CD4-positive, alpha-beta T cell treated with Interleukin-17A for 4 hours (primary cell): ENCODE measurements at regions not wholly inside any gene's neighbourhood (a gene's known extent, or its start where the extent isn't known, plus 50 kb on each side); places are given as distances from the start of the nearest gene placed in this dataset.

Source experiments
- DNase-seq: peaks from one replicate; pipeline ENCODE4 v3.0.0-alpha.2; 2020; ENCODE audit warnings: mixed read lengths

DNA sequence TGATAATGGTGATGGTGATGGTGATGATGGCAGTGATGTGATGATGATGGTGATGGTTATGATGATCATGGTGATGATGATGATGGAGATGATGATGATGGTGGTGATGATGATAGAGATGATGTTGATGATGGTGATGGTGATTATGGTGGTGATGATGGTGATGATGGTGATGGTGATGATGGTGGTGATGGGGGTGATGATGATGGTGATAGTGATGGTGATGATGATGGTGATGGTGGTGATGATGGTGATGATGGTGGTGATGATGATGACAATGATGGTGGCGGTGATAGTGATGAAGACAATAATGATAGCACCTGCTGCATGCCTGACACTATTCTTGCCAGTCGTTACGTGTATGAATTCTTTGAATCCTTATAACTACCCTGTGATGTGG, 317.9 kb upstream of the AJAP1 start:
- DNase-seq, result no peak

DNA sequence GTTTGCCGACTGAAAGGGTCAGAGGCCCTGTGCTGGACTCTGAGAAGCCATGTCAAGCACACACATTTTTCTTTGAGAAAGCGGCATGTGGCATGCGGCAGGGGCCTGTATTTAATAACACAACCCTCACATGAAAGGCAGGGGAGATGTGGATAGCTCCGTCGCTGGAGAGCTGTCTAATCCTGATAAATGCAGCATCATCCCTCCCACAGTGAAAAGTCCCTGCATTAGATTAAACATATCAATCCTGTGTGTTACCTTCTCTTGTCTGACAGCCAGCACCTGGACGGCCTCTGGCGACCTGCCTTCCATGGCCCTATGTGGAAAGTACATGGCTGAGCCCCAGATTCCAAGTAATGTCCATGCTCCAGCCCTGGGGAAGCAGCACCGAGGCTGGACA, 313.0 kb upstream of the AJAP1 start:
- no peak for DNase-seq

DNA sequence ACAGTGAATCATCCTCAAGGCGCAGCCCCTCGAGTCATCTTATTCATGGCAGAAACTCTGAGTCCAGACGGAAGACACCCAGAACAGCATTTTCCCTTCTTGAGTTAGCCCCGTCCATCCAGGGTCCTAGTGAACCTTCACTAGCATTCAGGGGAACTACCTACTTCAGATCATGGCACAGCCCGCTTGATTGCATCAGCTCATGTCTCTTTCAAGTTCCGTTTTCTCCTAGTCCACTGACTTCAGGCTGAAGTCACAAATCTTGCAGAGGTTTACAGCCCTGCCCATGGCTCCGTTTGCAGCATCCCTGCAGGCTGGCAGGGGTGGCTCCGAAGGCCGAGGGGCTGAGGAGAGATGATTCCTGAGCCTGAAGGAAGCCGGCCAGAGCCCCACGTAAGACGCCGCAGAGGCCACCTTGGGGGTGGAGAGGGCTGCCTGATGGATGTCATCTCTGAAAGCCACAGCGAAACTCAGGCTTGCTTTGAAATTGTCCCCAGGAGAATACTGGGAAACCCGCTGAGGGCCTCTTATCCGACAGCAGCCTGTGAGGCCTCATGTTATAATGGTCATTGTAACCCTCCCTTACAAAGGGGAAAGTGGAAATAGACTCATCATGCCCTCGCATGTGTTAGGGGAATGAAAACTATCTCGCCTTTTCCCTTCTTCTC, 310.2 kb upstream of the AJAP1 start:
- no peak for DNase-seq

DNA sequence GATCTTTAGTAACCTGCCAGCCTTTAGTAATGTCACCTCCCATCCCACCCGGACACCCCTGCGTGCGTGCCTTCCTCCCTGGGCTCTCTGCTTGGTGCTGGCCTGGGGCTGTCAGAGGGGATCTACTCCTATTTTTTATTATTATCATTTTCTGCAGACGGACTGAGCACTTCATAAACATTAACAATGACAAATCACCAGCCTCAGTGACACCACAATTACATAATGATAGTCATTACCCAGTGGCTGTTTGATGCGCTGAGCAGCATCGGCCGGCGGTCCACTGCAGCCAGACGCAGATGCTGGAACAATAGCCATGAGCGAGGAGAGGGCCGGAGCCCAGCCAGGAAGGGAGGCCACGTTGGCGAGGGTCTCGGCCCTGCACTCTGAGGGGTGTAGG, 309.3 kb upstream of the AJAP1 start:
- DNase-seq, result no peak

DNA sequence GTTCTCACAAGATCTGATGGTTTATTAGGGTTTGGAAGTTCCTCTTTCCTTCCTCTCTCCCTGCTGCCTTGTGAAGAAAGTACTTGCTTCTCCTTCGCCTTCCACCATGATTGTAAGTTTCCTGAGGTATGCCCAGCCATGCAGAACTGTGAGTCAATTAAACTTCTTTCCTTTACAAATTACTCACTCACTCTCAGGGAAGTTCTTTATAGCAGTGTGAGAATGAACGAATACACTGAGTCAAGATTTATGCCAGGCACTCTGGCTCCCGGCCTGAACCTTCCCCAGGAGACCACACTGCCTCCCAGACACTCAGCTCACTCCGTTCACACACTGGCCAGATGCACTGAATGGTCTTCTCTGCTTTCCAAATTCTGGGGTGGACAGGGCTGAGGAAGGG, 308.3 kb upstream of the AJAP1 start:
- no peak for DNase-seq

DNA sequence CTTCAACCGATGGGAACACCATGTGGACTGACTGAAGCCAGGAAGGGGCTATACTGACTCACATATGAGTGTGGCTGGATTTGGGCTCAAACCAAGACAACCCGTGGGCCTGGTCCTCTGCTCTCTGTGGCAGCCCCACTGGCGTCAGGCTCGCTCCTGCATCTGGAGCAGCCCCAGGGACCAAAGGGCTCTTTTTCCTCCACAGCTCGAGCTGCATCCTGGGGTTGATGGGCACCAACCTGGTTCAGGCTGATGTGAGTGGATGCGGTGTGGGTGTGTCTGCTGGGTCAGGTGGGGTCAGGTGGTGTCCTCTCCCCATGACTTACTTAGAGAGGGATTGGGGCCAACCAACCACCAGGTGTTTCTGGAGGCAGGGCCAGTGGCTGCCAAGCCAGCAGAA, 303.0 kb upstream of the AJAP1 start:
- DNase-seq, result no peak

DNA sequence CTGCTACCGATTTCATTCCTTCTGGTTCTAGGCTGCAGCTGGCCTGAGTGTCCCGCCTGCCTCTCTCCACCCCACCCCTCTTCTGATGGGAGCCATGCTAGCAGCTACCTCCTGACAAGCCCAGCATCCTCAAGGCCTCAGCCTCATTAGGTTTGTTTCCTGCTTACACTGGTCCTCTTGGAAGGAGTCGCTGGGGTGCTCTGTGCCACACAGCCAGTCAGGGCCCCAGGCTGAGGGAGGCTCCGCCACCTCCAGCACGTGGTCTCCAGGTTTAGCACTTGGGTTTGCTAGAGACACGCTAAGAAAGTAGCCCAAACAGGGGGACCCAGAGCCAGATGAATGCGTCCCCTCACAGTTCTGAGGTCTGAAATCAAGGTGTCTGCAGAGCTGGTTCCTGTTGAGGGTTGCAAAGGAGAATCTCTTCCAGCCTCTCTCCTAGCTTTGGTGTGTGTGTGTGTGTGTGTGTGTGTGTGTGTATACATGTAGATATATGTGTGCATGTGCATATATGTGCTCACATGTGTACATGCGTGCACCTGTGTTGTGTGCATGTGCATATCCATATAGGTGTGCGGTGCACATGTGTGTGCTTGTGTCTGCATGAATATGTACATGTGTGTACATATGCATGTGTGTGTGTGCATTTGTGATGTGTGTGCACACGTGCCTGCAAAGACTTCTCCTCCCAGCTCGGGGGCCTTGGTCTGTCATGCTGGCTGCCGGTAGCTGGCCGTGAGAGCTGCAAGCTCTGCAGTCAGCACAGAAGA, 301.1 kb upstream of the AJAP1 start:
- DNase-seq, result no peak

DNA sequence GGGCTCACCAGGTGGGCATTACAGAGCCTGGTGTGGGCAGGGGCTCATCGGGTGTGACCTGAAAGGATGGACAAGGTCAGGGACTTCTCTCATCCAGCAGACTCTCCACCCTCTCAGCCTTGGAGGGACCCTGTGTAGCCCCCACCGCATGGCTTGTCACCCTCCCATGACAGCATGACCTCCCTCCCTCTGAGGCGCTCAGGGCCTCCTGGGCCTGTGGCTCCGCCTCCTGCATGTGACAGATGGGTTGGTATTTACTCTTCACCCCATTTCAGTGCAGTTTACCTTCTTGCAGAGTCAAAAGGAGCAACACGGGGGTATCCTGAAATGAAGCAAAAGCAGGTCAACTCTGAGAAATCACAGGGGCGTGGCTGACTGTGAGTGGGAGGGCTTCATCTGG, 298.6 kb upstream of the AJAP1 start:
- no peak for DNase-seq

DNA sequence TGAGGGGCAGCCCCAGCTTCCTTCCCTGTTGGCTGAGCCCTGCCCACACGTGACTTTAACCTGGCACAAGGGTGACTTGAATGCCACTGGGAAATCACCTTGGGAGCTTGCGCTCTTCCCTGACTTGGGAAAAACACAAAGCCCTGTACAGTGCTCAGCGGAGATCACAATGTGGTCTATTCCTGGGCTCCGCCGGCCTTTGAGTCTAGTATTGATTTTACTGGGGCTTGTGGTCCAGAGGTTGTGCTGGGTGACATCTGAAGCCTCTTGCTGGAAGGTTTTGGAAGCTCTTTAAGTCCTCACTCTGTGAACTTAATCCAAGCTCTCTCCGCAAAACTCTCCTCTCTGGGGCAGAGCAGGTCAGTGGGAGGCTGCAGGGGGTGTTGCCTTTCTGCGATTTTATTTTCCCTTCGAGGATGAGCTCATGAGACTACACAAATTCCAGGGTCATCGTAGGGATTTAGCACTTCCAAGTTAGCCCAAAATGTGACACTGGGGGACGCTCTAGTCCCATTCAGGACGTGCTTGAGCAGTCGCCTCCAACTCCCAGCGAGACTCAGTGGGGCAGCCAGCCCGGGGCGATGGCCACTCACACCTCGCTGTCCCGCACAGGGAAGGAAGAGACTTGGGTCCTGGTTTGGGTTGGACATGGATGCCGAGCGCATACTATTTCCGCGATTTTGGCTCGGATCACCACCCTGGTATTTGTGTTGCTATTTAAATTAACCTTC, 291.9 kb upstream of the AJAP1 start:
- no peak for DNase-seq

DNA sequence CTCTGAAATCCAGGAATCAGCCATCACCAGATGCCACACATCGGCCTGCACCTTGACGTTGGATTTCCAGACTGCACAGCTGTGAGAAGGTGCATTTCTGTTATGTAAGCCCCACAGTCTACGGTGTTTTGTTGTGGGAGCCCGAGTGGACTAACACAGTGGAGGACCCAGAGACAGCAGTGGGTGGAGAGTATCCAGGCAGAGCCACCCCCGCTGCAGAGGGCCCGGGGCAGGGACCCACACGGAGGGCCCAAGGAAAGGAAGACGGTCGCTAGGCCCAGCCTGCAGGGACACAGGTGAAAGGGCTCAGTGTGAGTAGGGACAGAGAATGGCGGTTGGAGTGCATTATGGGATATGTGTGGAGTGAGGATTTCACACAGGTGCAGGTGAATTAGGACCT, 288.3 kb upstream of the AJAP1 start:
- no peak for DNase-seq

DNA sequence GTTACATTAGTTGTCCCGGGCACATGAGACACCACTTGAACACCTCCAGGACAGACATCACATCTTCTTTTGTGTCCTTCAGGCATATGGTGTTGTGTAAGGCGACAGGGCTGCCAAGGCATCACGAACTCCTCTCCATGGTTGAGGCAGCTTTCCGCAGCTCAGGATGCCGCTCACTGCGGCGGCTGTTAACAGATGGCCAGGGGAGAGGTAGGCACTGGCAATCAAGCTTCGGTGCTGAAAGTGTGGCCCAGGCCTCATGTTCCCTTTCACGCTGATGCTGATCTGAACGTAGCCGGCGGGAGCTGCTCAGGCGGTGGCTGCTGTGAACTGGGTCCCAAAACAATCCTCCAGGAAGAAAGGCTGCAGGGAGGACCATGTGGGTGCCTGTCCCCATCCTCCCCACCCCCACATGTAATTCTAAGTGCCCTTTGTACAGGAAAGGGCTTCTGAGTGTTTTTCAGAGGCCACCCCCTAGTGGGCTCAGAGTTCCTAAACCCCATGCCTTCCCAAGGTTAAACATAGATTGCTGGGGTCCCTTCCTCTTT, 287.1 kb upstream of the AJAP1 start:
- DNase-seq, result no peak

DNA sequence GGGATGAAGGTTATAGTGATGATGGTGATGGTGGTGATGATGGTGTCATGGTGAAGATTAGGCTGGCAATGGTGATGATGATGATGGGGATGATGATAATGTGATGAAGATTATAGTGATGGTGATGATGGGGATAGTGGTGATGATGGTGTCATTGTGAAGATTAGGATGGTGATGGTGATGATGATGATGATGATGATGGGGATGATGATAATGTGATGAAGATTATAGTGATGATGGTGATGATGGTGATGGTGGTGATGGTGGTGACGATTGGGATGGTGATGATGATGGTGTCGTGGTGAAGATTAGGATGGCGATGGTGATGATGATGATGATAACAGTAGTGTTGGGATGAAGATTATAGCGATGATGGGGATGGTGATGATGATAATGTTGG, 285.1 kb upstream of the AJAP1 start:
- DNase-seq, result no peak

DNA sequence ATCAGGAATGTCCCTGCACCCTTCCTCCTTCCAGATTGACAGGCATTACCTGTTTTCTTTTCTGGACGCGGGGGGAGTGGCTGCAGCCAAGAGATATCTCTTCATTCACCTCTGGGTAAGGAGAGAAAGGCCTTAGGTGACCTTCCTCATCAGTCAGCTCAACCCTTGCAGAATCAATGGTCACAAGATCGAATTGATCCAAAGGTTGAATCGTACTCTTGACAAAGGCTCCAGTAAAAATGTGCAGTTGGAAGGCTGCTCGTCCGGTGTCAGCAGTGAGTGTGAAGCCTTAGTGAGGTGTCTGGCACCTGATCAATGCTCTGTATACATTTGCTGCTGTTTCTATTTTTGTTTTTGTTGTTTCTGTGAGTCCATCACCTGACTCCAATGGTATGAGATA, 282.6 kb upstream of the AJAP1 start:
- no peak for DNase-seq

DNA sequence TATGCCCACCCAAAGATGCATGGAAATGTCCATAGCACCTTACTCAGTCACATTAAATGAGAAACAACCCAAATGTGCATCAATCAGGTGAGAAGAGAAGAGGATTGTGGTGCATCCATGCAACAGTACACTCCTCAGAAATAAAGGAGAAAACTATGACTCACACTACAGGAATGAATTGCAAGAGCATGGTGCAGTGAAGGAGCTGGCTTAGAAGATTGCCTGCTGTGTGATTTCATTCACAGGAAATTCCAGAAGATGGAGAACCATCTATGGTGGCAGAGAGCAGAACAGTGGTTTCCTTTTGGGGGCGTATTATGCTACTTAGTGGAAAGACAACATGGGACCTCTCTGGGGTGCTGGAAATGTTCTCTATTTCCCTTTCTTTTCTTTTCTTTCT, 278.6 kb upstream of the AJAP1 start:
- DNase-seq, result no peak

DNA sequence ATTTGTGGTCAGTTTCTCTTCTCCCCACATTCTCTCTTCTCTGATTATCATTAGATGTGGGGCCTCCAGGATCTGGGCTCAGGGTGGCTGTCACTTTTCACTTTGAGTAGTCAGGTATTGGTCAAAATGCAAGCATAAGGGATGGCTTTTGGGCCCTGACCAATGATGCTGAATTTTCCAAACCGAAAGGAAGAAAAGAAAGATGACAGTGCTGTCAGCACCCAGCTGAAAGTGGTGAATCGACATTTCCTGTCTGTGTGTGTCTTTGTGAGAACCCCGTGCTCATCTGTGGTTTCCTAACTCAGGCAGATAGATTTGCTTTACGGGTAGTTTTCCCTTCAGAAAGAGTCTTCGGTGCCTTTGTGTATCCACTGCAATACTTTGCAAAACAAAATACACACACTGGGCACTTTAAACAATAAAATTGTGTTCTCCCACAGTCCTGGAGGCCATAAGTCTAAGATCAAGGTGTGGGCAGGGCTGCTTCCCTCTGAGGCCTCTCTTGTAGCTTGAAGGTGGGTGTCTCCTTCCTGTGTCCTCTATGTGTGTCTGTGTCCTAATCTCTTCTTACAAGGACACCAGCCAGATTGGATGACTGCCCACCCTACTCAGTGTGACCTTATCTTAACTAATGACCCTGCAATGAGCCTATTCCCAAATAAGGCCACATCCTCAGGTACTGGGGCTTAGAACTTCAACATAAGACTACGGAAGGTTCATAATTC, 274.8 kb upstream of the AJAP1 start:
- no peak for DNase-seq

DNA sequence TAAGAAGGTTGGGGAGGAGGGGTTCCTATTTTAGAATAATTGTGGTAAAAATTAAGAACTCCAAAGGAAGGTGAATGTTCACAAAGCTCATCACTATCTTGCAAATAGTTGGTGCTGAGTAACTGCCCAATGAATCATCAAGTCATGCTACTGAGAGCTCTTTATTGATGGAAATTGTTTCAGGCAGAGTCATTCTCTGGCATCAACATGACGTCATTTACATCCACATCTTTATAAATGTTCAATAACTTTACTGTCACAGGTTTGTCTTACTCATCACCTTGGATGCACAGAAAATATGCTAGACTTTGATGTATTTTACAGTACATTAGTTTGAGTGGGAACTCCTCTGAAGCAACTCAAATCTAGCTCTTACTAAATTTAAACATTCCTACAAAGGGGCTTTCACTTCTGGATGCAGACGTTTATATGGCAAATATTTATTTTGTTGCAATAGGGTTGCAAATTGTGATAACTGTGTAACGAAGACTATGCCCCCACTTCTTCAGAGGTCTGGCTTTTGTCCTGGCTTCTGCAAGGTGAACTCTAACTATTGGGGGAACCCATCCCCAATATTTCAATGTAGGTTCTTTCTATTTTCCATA, 273.7 kb upstream of the AJAP1 start:
- DNase-seq, result no peak

DNA sequence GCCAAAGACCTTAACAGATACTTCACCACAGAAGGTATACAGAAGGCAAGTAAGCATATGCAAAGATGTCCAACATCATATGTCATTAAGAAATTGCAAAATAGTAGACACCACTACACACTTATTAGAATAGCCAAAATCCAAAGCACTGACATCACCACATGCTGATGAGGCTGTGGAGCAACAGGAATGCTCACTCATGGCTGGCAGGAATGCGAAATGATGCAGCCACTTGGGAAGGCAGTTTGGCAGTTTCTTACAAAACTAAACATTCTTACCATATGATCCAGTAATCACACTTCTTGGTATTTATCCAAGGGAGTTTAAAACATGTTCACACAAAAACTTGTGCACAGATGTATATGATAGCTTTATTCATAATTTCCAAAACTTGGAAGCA, 261.2 kb upstream of the AJAP1 start:
- no peak for DNase-seq

DNA sequence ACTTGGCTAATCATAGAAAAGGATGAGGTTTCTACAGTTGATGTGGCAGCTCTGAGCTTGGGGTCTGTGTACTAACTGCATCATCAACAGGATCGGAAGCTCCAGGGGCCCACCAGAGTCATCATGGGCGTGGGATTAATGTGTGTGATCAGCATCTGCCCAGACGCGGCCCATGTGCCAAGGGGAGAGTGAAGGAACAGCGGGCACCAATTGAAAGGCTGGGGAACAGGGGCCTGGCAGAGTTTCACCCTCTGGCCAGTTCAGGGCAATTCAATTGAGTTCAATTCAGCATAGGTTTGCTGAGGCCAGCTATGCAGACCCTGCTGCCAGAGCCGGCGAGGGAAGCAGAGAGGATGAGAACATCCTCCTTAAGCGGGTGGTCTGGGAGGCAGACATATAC, 260.0 kb upstream of the AJAP1 start:
- no peak for DNase-seq

DNA sequence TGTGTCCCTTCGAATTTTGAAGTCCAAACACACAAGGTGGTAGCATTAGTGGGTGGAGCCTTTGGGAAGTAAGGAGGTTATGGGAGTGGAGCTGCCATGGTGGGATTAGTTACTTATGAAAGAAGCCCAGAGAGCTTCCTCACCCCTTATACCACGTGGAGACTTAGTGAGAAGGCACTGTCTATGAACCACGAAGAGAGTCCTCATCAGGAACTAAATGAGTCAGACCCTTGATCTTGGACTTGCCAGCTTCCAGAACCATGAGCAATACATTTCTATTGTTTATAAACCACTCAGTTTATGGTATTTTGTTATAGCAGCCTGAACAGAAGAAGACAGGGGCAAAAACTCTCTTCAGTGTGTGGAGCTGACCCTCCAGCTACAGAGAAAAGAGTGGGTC, 259.3 kb upstream of the AJAP1 start:
- DNase-seq, result no peak

DNA sequence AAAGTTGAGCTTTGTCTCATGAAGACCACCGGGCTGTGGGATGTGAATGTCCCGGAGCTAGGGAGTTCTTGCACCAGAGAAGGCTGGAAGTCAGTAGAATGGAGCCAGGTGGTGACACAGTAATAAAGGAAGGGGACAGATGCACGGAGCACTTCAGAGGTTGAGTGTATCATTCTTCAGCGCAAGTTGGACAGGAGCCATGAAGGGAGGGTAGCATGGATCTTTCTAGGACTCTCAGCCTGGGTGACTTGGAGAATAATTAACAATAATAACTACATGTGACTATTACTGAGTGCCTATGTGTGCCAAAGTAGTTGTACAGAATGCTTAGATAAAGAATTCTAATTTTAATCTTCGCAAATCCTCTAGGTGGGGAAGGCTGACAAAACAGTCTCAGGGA, 258.7 kb upstream of the AJAP1 start:
- no peak for DNase-seq

DNA sequence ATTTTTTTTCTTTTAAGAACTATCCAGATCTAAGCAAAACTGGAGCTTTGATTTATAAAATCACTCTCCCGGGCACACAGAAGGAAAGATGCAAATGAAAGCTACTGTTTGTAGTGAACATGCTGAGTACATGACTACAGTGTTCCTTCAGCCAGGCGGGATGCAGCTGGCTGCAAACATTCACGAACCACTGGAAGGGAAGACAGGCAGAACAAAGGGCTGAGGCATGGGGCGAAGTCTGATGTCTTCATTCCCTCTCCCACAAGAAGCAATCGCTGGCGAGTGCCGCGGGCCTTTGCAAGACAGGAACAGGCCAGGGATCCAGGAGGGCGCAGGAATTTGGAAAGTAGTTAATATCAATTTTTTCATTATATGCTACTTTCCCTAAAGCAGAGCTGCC, 257.9 kb upstream of the AJAP1 start:
- DNase-seq, result no peak

DNA sequence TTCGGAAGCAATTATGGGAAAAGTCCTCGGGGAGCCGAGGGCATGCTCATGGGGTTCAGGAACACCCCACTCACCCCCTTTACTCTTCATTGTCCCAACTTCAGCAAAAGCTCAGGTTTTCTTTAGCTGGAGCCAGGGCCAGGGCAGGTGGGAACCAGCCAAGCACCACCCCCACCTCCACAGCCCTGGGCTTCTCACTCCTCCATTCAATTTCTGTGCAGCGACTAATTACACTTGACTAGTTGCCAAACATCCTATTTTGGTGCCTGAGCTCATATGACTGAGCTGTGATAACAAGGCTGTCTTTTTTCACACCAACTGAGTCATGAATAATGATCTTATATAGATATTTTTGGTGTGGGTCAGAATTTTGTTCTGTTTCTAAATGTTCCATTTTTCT, 257.2 kb upstream of the AJAP1 start:
- DNase-seq, result no peak

DNA sequence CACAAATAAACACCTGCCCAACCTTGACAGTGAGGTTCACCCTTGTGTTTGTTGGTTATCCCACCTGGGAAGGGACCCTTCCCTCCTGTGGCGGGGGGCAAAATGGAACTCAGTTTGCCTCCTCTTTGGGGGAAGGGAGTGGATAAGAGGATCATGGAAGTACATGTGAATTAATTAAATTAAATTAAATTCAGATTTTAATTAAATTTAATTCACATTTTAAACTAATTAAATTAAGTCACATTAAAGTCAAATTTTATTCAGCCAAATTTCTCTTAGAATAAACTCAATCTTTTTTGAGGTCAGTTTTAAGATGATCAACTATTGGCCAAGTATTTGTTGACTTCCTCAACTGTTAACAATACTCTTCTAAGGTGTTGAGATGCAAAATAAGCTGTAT, 252.4 kb upstream of the AJAP1 start:
- no peak for DNase-seq
